SIG-M5 treated with dmso at 0.1 percent for 504 hours (cell line): ENCODE measurements at regions not wholly inside any gene's neighbourhood (a gene's known extent, or its start where the extent isn't known, plus 50 kb on each side); places are given as distances from the start of the nearest gene placed in this dataset.
"Not testable (repeated sequence)": the region's sequence is repeated elsewhere in the genome, so short reads cannot be mapped to it uniquely, and the experiment has no call there.

Experiments used
- DNase-seq: peaks from one replicate; lab custom pipeline; 2025; ENCODE audit not compliant: unreplicated experiment; lab: John Stamatoyannopoulos, UW

- DNase-seq, result no peak
Observed at GRCh38 chr9:31848505-31849285, 535.7 kb upstream of the ACO1 start.

DNA sequence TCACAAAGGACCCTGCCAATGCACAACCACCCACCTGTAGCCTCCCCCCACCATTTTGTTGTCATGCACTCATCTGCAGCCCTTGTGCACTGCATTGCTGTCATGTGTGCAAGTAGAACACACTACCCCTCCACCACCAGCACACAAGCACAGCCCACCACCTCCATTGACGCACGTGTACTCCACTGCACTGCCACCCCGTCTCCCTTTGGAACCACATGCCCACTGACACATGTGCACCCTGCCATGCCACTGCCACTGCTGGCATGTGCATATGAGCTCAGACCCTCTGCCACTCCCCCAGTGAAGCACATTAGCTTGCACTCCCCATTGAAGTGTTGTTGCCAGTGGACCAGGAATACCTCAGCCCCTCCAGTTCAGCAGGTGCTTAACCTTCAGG, 530.3 kb upstream of the ACO1 start:
- DNase-seq, result no peak

DNA sequence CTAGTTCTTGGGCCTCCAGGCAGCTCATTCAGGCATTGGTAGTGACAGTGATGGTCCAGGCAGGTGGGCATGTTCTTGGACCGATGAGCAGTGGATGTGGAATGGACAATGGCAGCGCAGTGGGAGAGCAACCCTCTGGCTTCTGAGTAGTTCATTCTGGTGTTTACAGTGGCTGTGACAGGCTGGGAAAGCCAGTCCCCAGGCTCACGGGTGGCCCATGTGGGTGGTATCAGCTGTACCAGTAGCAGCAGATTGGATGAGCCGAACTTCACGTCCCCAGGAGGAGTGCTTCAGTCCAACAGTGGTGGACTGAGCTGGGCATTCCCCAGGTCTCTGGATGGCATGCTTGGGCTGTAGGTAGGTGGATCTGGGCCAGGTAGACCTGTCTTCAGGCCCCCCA, 515.6 kb upstream of the ACO1 start:
- DNase-seq, result no peak

DNA sequence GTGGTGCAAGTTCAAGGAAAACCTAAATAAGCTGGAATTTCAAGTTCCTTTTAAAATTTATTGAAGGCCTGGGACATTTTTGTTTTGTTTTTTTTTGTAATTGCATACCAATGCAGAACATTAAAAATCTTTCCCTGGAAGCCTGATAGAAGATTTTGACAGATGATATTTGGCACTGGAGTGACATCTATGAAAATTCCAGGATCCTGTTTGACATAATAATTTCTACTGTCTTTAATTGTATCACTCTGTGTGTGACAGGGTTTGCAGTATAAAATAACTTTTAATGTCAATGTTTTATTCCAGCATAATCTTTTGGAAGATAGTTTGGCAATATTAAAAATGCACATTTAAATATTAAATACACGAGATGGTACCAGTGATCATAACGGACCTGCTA, 514.2 kb upstream of the ACO1 start:
- no peak for DNase-seq

DNA sequence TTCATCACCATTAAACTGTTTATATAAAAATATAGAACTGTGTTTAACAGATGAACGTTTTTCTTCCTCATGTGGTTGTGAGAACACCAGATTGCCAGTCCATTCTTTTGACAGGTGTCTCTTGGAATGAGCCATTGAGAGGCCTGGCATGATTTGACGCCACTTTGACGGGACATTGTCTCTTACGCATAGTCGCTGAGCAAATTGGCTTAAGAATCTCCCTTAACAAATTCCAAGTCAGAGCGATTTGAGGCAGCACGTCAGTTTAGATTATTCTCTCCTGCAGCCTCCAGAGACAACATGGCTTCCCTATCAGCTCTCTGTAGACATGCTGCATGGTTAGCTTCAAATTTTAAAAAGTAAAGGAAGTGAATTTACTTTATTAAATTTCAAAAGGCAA, 510.7 kb upstream of the ACO1 start:
- no peak for DNase-seq

DNA sequence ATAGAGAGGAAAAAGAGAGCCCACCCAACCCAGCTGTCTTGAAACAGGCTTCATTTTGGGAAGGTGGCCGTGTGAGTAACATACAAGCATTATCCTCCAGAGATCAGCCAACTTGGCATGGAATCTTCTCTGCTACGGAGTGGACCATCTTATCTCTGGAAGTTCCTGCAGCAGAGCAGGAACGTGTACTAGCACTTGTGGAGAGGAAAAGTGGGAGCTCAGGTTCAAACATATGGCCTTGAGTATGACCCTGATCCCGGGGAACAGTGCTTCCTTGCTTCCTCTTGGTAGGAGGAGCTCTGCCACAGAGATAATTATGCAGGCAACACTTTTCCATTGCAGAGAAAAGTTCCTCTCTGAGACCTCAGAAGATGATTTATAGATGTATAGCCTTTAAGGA, 490.4 kb upstream of the ACO1 start:
- DNase-seq, result no peak

DNA sequence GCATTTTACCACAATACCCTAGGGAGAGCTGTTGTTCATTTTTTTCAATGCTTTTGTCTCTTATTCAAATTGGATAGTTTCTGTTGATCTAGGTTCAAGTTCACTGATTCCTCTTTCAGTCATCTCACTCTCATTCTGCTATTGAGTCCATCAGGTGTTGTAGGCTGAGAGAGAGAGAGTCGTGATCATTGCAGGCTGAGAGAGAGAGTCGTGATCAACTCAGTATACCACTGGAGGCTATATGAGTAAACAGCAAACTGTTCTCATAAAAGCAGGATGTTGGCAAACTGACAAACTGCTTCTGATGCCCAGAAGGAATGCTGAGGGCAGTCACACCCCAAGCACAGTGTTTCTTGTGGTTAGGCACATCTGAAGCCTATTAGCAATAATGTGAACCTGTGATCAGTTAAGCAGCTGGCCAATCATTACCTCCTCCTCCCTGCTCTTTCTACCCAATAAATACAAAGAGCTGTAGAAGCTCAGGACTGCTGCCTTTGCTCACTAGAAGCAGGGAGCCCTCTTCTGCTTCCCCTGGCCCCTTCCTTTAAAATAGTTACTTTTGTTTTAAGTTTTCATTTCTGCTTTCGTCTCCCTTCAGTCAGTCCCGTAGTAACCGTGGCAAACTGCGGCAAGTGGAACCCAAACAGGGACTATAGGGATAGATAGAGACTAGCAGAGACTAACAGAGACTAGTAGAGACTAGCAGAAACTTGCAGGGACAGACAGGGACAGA, 476.1 kb upstream of the ACO1 start:
- no peak for DNase-seq

DNA sequence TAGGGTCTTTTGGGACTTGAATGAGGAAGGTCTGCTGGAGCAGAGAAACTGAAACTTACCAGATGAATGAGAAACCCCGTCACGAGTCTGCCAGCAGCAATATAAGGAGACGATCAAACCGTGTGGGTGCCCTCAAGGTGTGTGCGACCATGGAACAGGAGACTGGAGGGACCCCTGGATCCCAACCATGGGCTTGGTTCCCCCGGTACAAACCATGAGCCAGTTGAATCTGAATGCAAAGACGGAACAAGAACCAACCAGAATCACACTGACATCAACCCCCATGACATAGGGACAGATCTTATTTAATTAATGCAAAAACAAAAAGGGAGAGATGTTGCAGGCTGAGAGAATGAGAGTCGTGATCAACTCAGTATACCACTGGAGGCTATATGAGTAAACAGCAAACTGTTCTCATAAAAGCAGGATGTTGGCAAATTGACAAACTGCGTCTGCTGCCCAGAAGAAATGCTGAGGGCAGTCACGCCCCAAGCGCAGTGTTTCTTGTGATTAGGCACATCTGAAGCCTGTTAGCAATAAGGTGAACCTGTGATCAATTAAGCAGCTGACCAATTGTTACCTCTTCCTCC, 475.5 kb upstream of the ACO1 start:
- no peak for DNase-seq

- DNase-seq, result no peak
Observed at GRCh38 chr9:31912636-31913035, 471.8 kb upstream of the ACO1 start.

DNA sequence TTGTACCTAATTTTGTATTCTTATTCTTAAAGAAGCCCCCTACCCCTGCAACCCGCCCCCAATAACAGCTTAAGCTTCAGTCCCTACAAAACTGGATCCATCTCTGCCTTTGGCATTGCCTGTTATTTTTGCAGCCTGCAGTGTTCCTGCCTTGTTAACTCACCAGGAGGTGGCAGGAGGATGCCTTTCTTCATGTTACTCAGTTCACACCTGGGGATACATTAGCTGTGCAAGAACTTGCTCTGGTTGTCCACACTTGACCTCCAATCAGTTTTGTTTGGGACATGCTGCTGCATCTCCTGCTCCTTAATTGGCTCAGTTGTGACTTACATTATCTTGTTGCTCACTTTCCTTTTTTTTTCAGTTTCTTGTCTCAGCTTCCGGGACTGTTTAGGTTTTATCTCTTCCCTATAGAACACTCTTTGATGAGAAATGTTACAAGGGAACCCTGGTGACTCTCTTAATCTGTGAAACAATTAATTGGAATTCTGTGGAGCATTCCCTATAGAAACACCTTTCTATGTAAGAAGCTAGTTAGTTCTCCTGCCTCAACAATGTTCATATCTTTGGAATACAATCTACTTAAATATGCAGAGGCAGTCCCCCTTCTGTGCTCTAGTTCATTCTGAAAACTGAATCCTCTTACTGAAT, 467.7 kb upstream of the ACO1 start:
- DNase-seq, result no peak

DNA sequence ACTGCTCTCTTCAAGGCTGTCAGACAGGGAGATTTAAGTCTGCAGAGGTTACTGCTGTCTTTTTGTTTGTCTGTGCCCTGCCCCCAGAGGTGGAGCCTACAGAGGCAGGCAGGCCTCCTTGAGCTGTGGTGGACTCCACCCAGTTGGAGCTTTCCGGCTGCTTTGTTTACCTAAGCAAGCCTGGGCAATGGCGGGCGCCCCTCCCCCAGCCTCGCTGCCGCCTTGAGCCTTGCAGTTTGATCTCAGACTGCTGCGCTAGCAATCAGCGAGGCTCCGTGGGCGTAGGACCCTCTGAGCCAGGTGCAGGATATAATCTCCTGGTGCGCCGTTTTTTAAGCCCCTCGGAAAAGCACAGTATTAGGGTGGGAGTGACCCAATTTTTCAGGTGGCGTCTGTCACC, 446.7 kb upstream of the ACO1 start:
- not testable (repeated sequence) for DNase-seq

DNA sequence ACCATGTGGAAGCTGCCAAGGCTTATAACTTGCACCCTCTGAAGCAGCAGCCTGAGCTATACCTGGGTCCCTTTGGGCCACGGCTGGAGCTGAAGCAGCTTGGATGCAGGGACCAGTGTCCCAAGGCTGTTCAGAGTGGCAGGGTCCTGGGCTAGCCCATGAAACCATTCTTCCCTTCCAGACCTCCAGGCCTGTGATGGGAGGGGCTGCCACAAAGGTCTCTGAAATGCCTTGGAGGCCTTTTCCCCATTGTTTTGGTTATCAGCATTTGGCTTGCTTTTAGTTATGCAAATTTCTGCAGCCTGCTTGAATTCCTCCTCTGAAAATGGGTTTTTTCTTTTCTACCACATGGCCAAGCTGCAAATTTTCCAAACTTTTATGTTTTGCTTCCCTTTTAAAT, 433.7 kb upstream of the ACO1 start:
- DNase-seq, result no peak

DNA sequence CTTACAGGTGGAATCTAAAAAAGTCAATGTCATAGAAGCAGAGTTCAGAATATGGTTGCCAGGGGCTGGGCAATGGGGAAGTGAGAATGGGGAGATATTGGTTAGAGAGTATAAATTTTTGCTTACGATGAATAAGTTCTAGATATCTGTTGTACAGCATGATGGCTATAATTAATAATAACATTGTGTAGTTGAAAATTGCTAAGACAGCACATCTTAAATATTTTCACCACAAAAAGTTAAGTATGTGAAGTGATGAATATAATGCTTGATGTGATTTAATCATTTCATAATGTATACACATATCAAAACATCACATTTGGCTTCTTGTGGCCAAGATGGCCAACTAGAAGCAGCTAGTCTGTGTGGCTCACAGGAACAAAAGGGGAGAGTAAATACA, 425.9 kb upstream of the ACO1 start:
- no peak for DNase-seq

DNA sequence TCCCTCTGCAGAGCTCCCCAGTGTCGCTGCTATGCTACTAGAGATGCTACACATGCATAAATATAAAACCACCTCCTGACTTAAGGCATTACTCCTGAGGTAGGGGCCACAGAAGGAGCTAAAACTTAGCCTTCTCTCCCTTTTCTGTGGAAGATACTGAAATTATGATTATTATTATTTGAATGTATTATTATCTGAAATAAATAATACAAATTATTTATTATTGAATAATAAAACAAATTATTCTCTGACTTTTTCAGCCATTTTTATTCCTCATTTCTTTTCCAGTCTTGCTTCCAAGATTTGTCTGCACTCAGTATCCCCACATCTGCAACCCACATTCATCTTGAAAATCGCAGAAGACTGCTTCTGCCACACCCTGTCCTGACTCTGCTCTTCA, 414.9 kb upstream of the ACO1 start:
- no peak for DNase-seq

GRCh38 chr9:31983895-31984294, 400.5 kb upstream of the ACO1 start:
- no peak for DNase-seq

DNA sequence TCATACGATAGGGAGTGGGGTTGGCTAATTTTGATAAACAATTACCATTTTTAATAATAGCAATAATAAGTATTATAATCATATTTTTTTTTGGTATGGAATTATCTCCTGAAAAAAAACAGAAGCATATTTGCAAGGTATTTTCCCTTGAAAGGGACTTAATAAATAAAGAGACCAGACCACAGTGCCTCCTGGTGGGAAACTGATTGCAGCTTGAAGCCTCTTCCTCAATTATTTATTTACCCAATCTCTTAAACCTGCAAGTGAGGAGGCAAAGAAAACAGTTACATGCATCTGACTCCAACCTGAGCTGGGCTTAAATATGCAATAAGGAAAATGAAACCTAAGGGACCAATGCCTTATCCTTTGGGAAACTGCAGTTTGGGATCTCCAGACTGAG, 388.1 kb upstream of the ACO1 start:
- no peak for DNase-seq

GRCh38 chr9:32004431-32005076, 379.9 kb upstream of the ACO1 start:
- no peak for DNase-seq

DNA sequence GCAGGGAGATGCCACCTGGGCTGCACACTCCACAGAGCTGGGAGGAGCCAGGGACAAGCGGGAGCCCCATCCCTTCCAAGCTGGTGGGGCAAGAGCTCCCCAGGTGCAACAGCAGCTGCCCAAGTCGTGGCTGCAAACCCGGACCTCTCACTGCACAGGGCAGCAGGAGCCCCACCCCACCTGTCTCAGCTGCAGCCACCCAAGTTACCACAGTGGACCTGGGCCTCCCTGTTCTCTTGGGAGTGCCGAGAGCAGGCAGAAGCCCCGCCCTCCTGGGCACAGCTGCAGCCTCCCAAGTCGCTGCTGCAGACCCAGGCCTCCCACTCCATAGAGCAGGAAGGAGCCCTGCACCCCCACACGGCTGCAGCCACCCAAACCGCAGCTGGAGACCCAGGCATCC, 374.1 kb upstream of the ACO1 start:
- no peak for DNase-seq

DNA sequence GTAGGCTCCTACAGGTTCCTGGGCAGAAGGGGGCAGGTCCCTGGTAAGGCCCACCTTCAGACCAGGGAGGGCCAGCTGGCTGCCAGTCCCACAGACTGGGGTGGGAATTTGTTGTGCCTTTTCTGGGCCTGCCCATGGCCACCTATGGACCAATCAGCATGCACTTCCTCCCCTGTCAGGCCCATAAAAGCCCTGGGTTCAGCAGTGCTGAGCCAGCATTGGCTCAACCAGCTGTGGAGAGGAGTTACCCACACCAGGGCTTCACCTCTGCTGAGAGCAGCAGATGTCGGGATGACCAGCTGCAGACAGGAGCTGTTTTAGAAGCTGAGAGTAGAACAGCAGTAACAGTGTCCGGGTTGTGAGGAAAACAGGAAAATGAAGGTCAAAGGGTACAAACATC, 373.4 kb upstream of the ACO1 start:
- DNase-seq, result no peak

DNA sequence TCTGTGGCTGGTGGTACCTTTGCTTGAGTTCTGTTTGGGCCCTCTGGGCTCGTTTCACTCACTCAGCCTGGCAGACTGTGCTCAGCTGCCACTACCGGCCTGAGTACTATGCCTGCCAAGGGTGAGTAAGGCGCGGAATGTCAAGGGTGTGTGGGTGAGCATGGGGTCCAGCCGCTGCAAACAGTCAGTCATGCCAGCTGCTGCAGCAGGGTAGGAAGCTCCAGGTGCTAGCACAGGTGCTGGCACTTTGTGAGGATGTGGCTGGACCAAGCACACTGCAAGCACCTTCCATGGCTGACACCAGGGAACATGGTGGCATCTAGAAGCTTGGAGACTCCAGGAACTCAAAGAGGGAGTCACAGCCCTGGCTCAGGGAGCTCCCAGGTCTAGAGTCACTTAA, 368.6 kb upstream of the ACO1 start:
- no peak for DNase-seq

DNA sequence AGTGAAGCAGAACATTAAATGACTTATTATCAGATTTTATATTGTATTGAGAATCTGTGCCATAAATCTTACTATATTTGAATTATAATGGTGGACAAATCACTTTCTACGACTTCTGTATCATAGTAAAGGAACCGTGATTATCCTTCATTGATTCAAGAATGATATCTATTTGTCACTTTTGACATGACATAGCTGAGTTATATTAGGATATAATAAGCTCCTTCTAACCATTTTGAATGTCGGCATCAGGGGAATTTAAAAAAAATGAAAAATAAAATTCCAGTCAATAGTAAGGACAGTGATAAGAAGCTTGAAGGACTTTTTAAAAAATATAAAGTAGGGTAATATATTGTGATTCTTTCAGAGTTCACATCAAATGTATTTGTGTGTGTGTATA, 338.9 kb upstream of the ACO1 start:
- no peak for DNase-seq
